RWPE2 (cell line): ENCODE measurements at regions not wholly inside any gene's neighbourhood (a gene's known extent, or its start where the extent isn't known, plus 50 kb on each side); places are given as distances from the start of the nearest gene placed in this dataset.
A peak's percentile ranks its signal among the peaks of the same experiment; 100 is the strongest.

Experiments
- ATAC-seq: fragments of 200-7000 bp; cut with Tn5 transposase; 3 replicates; pipeline ENCODE4 v1.9.1; 2021; ENCODE audit warnings: low read depth
- DNase-seq: peaks from one replicate; pipeline ENCODE4 v3.0.0-alpha.2; 2020; ENCODE audit warnings: low spot score
- H3K27ac ChIP-seq: fragments of 450-650 bp; 2 replicates; pipeline ENCODE4 v1.5.1; 2017; ENCODE audit warnings: mild to moderate bottlenecking; ENCODE audit not compliant: poor library complexity, severe bottlenecking
- H3K27me3 ChIP-seq: fragments of 250-450 bp; sonication (Bioruptor Pico); 2 replicates; pipeline ENCODE4 v1.5.1; 2021; ENCODE audit warnings: mild to moderate bottlenecking, moderate library complexity; ENCODE audit not compliant: insufficient read depth, poor library complexity, severe bottlenecking
- H3K36me3 ChIP-seq: fragments of 250-450 bp; sonication (Bioruptor Pico); 2 replicates; pipeline ENCODE4 v1.5.1; 2020; ENCODE audit warnings: low read depth, mild to moderate bottlenecking, moderate library complexity
- H3K4me1 ChIP-seq: fragments of 250-450 bp; sonication (Bioruptor Pico); 2 replicates; pipeline ENCODE4 v1.5.1; 2021; ENCODE audit warnings: mild to moderate bottlenecking, moderate library complexity; ENCODE audit not compliant: insufficient read depth, poor library complexity, severe bottlenecking
- H3K4me3 ChIP-seq: fragments of 250-450 bp; sonication (Bioruptor Pico); 2 replicates; pipeline ENCODE4 v1.5.1; 2021; ENCODE audit warnings: mild to moderate bottlenecking, moderate library complexity; ENCODE audit not compliant: severe bottlenecking
- H3K9me3 ChIP-seq: fragments of 250-450 bp; sonication (Bioruptor Pico); 2 replicates; pipeline ENCODE4 v1.5.1; 2021; ENCODE audit warnings: mild to moderate bottlenecking, moderate library complexity; ENCODE audit not compliant: severe bottlenecking
- CTCF ChIP-seq: fragments of 450-650 bp; IDR thresholded peaks from one replicate; pipeline ENCODE4 v1.5.1; 2017; ENCODE audit warnings: mild to moderate bottlenecking, moderate library complexity; ENCODE audit not compliant: poor library complexity, severe bottlenecking

DNA sequence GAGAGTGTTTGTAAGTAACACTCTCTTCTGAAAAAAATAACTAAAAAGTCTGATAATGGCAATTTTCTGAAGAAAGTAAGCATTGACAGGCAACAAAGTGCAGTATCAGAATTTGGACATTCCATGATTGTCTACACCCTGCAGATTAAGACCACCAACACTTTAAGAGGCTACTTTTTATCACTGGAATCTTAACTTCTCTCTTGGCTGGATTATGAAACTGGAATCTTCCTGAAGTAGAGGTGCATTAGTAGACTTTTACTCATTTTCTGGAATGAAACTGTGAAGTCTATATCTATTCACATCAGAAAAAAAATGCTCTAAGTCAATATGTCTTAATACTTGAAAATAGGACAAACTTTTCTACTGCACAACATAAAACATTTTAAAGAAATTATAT, 547.5 kb downstream of the COL12A1 start:
- no peak for TF ChIP-seq CTCF
- H3K9me3 ChIP-seq = no peaks in the 10 kb centered on the region
- H3K4me1 ChIP-seq = no peaks in the 10 kb centered on the region
- ATAC-seq (no peak), DNase-seq (no peak)
- H3K36me3 ChIP-seq = no peaks in the 10 kb centered on the region
- no peak overlapping the region for H3K27ac ChIP-seq
- no peak overlapping the region for H3K4me3 ChIP-seq
- H3K27me3 ChIP-seq = no peaks in the 10 kb centered on the region

GRCh38 chr6:74657931-74658330, 547.9 kb downstream of the COL12A1 start:
- no peak overlapping the region for H3K27ac ChIP-seq
- no peaks in the 10 kb centered on the region for H3K27me3 ChIP-seq
- TF ChIP-seq CTCF = no peak
- H3K4me3 ChIP-seq = no peak overlapping the region
- DNase-seq (no peak), ATAC-seq (no peak; the same call in 2 of the 3 replicates)
- no peaks in the 10 kb centered on the region for H3K36me3 ChIP-seq
- no peaks in the 10 kb centered on the region for H3K4me1 ChIP-seq
- no peaks in the 10 kb centered on the region for H3K9me3 ChIP-seq

DNA sequence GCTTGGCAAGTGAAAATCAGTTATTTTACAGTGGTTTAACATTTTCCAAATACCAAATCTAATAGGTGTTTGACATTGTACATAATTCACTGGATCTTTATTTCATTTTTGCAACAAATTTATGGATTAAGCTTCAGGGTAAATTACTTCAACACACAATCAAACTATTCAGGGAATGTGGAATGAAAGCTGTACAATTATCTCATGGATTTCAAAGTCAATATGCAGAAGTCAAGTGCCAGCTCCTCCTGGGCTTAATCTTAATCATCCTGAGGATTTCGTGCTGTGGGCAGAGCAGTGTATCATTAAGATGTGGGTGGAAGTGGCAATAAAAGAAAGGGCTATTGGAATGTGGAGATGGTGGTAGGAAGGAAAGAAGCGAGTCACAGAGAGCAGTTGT, 548.8 kb downstream of the COL12A1 start:
- Histone ChIP-seq H3K4me1 (no peaks in the 10 kb centered on the region), H3K36me3 (no peaks in the 10 kb centered on the region), H3K27ac (no peak overlapping the region), H3K27me3 (no peaks in the 10 kb centered on the region), H3K9me3 (no peaks in the 10 kb centered on the region), H3K4me3 (no peak overlapping the region)
- TF ChIP-seq CTCF = no peak
- DNase-seq (no peak), ATAC-seq (peak; percentile 44; the same call in 2 of the 3 replicates)

GRCh38 chr6:74656453-74656852, 549.4 kb downstream of the COL12A1 start:
- H3K27ac ChIP-seq = no peak overlapping the region
- no peaks in the 10 kb centered on the region for H3K4me1 ChIP-seq
- no peaks in the 10 kb centered on the region for H3K27me3 ChIP-seq
- ATAC-seq (no peak), DNase-seq (no peak)
- H3K36me3 ChIP-seq = no peaks in the 10 kb centered on the region
- H3K4me3 ChIP-seq = no peak overlapping the region
- no peaks in the 10 kb centered on the region for H3K9me3 ChIP-seq
- TF ChIP-seq CTCF = no peak

DNA sequence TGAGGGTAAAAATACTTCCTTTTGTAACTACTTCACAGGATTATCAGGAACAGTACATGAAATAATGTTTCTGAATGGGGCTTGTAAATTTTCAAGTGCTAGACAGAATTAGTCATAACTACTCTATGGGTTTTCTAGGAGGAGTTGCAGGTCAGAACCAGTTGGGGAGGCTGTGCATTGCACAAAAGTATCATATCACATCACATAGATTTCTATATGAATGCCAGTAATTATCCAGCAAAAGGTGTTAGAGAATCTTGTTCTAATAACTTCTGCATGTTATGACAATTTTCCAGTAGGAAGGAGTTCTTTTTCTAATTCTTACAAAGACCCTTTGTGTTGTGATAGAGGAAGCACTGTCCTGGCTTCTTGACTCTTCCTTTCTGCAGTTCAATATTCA, 551.6 kb downstream of the COL12A1 start:
- Histone ChIP-seq H3K9me3 (no peaks in the 10 kb centered on the region), H3K4me1 (no peaks in the 10 kb centered on the region), H3K36me3 (no peaks in the 10 kb centered on the region), H3K27ac (no peak overlapping the region), H3K4me3 (no peak overlapping the region), H3K27me3 (no peaks in the 10 kb centered on the region)
- ATAC-seq (peak; percentile 48; the same call in 1 of the 3 replicates), DNase-seq (no peak)
- peak; percentile 13 for TF ChIP-seq CTCF
